ENCODE measurements at regions not wholly inside any gene's neighbourhood (a gene's known extent, or its start where the extent isn't known, plus 50 kb on each side); places are given as distances from the start of the nearest gene placed in this dataset.

DNA sequence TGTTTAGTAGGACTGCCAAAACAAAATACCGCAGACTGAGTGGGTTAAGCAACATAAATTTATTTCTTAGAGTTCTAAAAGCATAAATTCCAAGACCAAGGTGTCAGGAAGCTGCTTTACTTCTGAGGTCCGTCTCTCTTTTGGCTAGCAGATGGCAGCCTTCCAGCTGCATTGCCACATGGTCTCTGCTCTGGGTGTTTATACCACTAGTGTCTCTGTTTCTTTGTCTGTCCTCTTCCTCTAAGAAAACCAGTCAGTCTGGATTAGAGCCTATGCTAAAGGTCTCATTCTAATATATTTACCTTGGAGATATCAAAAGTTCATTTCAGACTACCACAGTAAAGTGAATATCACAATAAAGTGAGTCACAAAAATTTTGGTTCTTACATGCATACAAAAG, 519.8 kb downstream of the COL11A1 start:
- no peak for TF ChIP-seq SUZ12 (IDR thresholded peaks at IDR 0.05; ENCODE audit: extremely low read depth, insufficient read depth, insufficient read length)
- TF ChIP-seq ZNF274 (IDR thresholded peaks at IDR 0.05; ENCODE audit: low read depth, low read length), result no peak
